GM21447 (cell line): ENCODE measurements at regions not wholly inside any gene's neighbourhood (a gene's known extent, or its start where the extent isn't known, plus 50 kb on each side); places are given as distances from the start of the nearest gene placed in this dataset.

ENCODE experiments used
- ATAC-seq: cut with Tn5 transposase; IDR thresholded peaks from one replicate; pipeline ENCODE4 v1.9.1; 2021; ENCODE audit not compliant: unreplicated experiment

DNA sequence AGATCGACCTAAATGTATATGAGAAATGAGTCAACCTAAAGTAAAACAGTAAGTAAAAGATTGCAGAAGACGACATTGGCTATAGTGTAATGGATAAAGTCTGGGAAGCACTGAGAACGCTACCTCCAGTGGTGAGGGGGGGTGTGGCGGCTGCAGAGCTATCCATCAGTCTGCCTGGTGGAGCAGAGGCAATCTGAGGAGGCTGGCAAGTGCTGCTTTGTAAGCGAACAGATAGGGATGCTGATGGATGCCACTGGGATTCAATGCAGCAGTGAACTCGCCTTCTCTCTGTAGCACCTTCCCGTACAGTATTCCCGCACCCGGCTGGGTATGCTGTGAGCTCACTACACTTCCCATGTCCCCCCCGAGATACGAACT, 261.5 kb downstream of the NSG2 start:
- ATAC-seq, result no peak

DNA sequence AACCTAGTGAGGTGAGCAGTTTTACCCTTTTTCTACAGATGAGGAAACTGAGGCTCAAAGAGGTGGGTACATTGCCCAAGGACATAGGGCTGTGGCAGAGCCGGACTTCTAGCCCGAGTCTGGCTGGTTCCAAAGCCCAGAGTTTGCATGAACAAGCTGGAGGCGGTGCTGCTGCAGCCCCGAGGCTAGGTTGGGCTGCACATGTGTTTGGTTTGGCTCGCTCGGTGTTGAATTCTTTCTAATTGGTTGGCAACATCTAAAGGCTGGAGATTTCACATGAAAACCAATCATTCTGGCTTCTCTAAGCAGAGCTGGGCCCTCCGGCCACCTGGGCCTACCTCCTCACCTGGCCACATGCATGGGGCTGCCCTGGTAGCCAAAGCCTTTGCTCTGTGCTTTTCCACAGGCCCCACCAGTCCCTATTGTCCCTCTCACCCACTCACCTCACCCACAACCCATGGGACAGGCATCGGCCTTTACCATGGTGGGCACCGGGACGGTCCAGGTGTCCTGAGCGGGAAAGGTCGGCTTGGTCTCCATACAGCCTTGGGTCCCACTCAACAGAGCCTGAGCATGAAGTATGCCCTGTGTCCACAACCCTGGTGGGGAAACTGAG, 262.3 kb downstream of the NSG2 start:
- no peak for ATAC-seq

DNA sequence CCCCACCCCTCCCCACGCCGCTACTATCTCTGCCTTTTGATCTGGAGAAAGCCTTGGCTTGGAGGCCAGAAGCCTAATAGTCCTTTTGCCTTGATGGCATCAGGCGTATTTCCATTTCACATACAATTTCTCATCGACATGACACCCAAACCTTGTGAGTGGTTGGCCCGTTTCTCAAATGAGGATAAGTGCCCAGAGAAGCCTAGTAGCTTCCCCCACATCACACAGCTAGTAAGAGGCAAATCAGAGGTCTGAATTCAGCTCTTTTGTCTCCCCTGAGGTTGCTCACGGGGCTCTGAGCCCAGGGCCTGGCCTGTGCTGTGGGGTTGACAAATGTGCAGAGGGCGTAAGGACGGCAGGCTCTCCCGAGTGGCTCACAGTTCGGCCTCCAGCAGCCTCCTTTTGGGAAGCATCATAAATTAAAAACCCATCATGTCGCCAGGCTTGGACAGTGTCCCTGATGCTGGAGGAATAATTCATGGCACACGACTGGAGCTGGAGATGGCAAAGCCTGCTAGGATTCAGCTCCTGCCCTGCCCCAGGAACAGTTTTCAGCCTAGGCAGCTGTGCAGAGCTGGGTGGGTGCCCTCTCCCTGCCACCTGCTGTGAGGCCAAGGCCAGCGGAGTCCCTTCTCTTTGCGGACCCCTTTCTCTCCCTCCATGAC, 263.8 kb downstream of the NSG2 start:
- ATAC-seq, result no peak

DNA sequence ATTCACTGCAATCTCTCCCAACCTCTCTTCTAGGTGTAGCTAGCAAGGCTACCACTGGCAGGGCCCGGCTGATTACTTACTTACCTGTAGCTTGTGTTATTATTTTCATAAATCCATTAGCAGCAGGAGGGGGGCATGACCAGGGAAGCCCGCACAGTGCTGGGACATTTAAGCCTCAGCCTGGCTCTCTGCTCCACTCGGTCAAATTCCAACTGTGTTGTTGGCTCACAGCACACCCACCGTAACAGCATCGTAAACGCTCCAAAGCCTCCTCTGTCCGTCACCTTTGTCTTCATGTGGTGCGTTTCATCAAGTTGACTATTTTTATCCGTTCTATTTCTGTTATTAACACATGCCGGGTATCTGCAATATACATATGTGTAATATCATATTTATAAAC, 264.7 kb downstream of the NSG2 start:
- ATAC-seq, result no peak

DNA sequence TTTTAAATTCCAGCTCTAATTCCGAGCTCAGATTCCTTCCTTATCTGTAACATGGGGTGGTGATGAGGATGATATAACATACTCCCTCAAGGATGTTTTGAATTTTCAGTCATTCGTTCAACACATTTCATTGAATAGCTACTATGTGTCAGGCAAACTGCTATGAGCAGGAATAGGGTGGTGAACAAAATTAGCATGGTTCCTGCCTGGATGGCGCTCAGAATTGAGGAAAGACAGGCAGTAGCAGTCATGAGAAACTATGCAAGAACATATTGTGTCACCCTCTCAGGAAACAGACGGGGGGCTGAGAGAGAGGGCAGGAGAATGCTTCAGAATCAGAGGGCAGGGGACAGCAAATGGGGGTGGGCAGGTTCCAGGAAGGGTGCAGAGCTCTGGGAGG, 265.2 kb downstream of the NSG2 start:
- ATAC-seq, result no peak

DNA sequence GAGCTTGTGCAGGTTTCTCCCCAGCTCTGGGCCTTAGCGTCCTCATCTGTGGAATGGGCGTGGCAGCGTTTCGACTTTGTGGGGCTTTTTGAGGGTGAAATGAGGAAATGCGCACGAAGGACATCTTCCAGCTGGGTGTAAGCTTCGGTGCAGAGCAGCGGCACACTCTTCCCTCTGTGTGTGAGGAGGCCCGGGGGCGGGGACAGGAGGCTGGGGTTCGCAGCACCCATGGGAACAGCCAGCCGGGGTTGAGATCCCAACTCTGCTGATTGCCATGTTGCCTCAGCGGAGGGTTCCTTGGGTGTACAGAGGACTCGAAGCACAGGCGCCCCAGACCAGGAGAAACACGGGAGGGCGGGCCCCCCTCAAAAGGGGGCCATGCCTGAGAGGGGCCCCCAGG, 265.6 kb downstream of the NSG2 start:
- no peak for ATAC-seq

DNA sequence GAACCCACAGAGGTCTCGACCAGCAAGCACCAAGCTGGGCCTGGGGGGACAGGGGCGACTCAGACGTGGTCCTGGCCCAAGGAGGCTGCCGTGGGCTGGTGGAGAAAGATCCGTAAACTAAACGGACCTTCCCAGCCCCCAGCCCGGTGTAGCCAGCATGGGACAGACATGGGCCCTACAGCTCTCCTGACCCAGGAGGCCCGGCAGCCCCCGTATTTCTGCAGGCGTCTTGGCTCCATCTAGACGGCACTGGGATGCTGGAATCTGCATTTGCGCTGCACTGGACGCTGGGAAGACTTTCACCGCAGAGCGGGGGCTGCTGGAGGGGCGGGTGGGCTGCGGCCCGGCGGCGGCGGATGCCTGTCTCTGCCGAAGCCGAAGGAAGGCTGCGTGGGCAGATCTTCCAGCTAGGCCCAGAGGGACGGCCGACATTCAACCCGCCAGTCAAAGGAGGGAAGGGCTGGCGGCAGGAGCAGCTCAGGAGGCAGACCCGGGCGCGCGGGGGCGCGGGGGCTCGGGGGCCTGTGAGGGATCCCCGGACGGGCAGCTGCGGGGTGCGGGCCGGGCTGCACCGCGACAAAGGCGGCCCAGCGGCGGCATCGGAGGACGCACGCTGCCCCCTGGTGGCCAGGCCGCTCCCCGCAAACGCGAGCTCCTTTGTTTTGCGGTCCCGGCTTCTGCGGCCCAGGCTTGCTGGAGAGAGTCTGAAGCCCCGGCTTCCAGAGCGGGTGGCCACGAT, 266.2 kb downstream of the NSG2 start:
- no peak for ATAC-seq

DNA sequence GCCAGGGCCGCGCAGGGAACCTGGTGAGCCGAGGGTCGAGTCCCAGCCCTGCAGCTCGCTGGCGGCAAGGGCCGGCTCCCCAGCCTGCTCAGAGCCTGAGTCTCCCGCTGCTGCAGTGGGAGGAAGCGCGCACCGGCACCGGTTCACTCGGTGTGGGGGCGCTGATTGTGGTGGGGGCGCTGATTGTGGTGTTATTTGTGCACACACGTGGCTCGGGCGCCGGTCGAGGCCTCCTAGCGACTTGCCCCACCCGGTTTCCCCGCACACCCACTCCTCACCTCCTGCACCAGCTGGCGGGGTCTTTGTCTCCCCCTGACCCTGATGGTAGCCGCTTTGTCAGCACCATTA, 266.7 kb downstream of the NSG2 start:
- ATAC-seq, result no peak

DNA sequence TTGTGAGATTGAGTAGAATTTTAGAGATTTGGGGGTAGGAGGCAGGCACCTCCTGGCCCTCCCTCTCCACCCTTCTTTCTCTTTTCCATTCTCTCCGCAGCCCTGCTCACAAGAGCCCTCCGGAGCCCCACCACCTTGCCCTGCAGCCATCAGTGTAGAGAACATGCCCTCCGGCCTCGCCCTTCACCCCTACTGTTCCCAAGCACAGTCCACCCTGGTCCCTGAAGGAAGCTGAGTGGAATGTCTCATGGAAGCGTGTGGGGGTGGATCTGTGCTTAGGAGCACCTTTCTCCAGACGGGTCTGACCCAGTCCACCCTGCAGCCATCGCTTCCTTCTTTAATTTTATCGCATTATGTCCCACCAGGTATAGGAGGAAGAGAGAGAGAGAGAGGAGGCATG, 267.1 kb downstream of the NSG2 start:
- ATAC-seq, result no peak

DNA sequence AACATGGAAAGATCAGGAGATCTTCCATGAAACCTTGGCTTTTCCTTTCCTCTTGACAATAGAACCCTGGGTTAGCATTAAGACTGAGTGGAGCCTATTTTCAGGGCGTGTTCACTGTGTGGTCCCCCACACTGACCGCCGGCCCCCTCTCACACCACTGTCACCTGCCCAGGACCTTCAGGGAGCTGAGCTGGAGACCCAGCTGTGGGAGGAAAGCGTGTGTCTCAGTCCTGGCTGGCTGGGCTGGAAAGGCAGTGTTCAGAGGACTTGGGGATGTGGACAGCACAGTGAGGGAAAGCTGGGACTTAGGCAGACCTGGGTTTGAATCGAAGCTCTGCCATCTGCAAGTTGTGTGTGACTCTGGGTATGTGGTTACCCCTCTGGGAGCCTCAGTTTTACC, 268.1 kb downstream of the NSG2 start:
- ATAC-seq, result no peak

DNA sequence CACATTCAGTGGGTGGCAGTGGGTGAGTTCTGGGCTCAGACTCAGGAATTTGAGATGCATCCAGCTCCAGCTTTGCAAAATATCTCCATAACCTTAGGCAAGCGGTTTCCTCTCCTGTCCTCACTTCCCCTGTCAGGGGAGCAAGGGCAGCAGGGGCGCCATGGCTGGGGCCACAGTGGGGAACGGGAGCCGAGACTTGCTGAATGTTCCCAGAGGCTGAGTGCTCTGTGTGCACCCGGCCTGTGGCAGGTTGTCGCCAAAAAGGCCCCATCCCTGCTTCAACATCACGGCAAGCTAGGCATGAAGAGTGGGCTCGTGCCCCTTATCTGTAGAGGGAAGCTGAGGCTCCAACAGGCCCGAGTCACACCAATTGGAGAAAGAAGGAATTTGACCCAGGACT, 268.8 kb downstream of the NSG2 start:
- ATAC-seq, result no peak

DNA sequence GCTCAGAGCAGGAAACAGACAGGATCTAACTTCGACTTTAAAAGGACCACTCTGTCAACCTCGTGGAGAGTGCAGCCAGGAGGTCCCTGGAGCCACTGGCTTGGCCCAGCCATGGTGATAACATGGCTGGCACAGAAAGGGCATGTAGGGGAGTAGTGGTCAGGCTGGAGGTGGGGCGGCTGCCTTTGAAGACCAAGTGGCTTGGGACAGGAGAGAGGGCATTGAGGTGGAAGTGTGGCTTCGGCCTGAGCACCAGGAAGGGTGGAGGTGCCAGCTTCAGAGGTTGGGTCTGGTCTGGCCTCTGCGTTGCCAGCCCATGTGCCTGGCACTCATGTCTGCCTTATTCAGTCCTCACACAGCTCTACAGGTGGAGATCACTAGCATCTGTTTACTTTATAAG, 270.0 kb downstream of the NSG2 start:
- ATAC-seq, result no peak

DNA sequence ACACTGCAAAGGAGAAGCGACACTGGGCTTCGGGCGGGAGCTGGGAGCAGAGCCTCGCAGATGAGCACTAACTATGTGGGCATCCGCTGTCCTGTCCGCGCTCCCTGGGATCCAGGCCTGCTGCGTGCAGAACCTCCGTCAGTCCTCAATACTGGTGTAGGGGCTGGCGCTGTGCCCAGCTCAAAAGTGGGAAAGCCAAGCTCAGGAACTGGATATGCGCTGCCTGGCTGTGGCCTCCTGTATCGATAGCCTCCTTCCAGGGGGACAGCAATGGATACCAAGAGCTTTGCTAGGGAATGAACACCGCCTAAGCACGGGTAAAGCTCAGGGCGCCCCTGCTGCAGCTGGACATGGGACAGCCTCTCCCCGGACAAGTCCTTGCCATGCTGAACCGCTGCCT, 270.4 kb downstream of the NSG2 start:
- no peak for ATAC-seq

DNA sequence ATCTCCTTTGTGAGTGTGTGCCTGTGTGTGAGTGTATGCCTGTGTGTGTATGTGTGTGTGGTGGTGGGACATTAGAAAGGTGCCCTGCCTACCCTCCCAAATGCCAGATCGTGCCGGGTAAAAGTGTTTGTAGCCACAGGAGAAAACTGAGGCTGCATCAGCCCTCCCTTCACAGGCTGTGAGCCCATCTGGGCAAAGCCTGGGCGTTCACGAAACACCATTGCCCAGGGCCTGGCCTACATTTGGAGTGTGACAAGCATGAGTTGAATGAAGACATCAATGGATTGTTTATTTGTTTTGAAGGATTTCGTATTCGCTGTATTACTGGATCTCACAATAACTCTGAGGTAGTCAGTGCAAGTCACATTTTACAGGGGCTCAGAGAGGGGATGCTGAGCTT, 270.8 kb downstream of the NSG2 start:
- no peak for ATAC-seq

DNA sequence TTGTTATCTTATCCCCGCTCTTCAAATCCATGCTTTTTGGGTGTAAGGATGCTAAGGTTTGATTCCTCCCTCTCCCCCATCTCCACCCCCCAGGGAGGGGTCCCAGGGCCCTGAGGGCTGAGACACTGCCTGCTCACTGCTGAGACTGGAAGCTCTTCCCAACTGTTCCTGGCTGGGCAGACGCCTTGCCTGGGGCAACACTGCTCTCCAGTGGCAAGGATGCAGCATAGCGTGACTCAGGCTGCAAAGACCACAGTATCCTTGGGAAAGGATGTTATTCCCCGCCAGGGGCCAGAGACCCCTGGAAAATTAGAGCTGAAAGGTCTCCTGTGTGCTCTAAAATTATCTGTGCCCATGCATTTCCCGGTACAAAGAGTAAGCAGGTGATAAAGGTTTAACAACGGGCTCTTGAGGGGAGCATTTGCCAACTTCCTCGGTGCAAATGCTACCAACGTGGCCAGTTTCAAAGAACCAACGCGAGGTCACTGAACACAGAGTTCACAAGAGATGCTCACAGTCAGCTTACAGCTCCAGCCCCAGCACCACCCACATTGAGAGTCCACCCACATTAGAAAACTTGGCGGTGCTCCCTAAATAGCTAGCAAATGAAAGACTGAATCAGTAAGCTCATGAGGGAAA, 271.9 kb downstream of the NSG2 start:
- no peak for ATAC-seq

DNA sequence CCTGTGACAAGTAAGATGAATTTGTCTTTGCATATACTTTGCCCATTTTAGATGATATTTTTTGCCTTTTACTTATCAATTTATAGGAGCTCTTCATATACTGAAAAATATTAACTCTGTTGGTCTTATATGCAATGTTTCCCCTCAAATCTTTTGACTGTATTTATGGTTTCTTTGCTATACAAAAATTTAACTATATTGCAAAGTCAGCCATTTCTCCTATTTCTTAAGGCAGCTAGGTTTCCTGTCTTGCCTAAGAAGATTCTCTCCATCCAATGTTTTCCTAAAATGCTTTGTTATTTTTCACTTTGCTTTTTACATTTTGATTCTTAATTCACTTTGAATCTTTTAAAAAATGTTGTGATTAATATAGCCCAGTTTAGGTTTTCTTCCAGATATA, 273.1 kb downstream of the NSG2 start:
- ATAC-seq, result no peak

DNA sequence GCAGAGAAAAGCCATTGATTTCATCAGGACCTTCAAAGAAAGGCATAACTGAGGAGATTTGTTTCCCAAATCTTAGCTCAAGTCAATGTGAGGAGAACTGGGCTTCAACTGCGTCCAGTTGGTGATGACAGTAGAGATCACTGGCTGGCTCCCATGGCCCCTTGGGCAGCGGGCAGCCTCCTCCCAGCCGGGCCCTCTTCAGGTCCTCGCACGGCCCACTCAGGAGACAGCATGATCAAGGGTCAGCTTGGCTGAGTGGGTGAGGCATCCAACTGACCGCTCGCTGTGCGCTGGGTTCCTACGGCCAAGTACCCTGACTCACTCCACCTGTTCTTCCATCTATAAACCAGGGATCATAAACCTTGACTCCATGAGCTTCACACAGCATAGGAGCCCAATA, 274.0 kb downstream of the NSG2 start:
- ATAC-seq, result no peak

DNA sequence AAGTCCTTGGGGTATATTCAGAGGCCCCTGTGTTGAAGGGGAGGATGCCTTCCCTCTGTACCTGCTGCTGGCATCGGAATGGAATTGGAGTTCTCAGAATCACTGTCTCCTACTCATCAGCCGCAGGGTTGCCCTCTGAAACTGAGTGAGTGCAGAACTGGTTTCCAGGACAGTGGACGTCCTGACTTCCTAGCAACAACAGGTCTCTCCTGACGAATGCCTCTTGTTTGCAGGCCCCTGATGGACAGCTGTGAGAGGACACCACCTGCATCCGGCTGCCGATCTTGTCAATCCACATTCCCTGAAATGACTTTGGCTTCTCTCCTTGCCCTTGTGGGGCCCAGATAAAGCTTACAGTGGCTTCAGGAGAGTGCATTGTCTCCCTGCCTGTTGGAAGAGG, 274.5 kb downstream of the NSG2 start:
- ATAC-seq, result no peak

DNA sequence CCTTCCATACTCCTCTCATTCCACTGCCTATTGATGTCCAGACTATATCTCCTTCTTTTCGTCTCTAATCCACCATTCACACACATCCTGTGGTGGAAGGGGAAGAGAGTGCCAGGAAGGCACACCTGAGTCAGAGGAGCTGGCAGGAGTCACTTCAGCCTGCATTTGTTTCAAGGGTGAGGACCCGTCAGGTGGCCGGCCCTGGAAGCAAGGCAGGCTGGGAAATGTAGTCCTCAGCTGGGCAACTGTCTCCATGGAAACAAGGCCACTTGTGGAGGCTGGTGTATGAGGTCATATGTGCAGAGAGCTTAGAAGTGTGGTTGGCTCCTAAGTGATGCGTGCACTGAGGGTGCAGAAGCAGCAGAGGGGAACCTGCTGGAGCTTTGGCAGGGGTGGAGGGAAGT, 278.4 kb downstream of the NSG2 start:
- ATAC-seq, result no peak

DNA sequence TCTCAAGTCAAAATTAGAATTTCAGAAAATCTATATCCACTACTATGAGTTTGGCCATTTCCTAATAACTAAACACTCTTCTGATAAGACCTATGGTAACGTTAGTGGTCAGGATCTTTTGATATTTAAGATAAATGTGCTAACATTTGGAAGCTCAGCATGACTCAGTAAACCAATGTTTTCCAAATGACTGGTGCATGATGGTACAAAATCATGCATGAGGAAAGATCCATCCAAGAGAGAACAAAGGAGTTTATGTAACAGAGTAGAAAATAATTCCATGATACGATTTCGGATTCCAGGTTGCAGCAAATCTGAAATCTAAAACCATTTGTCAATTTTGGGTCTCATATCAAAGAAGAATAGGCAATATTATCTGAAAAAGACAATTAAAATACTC, 279.2 kb downstream of the NSG2 start:
- no peak for ATAC-seq

DNA sequence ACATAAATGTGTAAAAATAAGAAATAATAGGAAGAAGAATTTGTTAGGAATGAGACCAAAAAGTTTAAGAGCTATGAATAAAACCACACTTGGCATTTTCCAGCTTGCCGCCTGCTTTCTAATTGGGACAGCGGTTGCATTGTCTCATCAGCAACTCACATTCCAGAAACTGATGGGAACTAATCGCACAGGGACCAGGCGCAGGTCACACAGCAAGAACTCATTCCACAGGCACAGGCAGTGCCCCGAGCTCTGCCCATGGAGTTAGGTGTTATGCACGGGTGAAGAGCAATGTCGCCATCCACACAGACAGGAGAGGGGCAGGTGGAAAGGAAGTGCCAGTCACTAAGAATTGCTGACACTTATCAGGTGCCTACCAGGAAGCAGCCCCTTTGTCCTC, 279.9 kb downstream of the NSG2 start:
- no peak for ATAC-seq

DNA sequence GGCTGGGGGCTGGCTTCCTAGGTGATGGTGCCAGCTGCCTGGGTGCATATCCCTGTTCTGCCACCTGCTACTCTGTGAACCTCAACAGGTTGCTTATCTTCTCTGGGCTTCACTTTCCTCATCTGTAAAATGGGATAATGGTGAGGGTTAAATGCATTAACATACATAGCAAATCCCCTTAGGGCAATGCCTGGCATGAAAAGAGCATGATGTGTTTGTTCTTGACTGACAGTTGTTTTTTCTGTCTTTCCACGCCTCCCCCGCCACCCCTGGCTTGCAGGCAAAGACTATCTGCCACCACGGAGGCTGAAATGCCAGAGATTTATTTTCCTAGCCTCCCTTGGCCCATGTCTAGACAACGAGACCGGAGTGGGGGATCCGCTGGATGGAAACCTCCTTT, 280.5 kb downstream of the NSG2 start:
- no peak for ATAC-seq
